ENCODE measurements at regions not wholly inside any gene's neighbourhood (a gene's known extent, or its start where the extent isn't known, plus 50 kb on each side); places are given as distances from the start of the nearest gene placed in this dataset.

- no peaks in the 10 kb centered on the region for H3K4me1 ChIP-seq (ENCODE audit: control insufficient read depth in 2 of 2, insufficient read depth in 2 of 2, low read length in 2 of 2)
Measured at GRCh38 chr7:33762151-33762910, 143.0 kb upstream of the BMPER start.

GRCh38 chr7:33762911-33763306 lies 142.4 kb upstream of the BMPER start:
- TF ChIP-seq EZH2 (IDR thresholded peaks at IDR 0.05; ENCODE audit: borderline replicate concordance, insufficient read depth, low read depth, low read length, poor library complexity, severe bottlenecking) (no peak), CTCF (IDR thresholded peaks at IDR 0.05) (no peak)
- Histone ChIP-seq H3K79me2 (ENCODE audit: control insufficient read depth, insufficient read depth, low read length) (no peaks in the 10 kb centered on the region), H3K4me3 (ENCODE audit: control extremely low read depth in 1 of 5, extremely low read depth in 1 of 5, insufficient read depth in 1 of 5, low read depth in 2 of 5, low read length in 4 of 5) (no peak overlapping the region), H3K9me3 (ENCODE audit: control extremely low read depth in 1 of 3, control insufficient read depth in 2 of 3, insufficient read depth in 1 of 3, low read length in 2 of 3) (no peaks in the 10 kb centered on the region), H3K4me2 (replicated peaks; ENCODE audit: low read depth, low read length, poor library complexity, severe bottlenecking) (no peak overlapping the region), H4K20me1 (ENCODE audit: control insufficient read depth, insufficient read depth, low read length, poor library complexity, severe bottlenecking) (no peaks in the 10 kb centered on the region), H3K9ac (ENCODE audit: low read length) (no peak overlapping the region), H3K27me3 (replicated peaks in 1 of 4; ENCODE audit: control extremely low read depth in 1 of 4, control insufficient read depth in 3 of 4, insufficient read depth in 4 of 4, low read length in 3 of 4) (no peaks in the 10 kb centered on the region), H2AFZ (ENCODE audit: insufficient read depth, low read depth, low read length, poor library complexity, severe bottlenecking) (no peak overlapping the region), H3K4me1 (ENCODE audit: control insufficient read depth in 2 of 2, insufficient read depth in 2 of 2, low read length in 2 of 2) (no peaks in the 10 kb centered on the region), H3K36me3 (replicated peaks in 1 of 2; ENCODE audit: control extremely low read depth in 1 of 2, control insufficient read depth in 1 of 2, extremely low read depth in 1 of 2, insufficient read depth in 2 of 2, low read length in 1 of 2) (no peaks in the 10 kb centered on the region), H3K27ac (ENCODE audit: low read length in 2 of 2) (no peak overlapping the region)
- CTCF ChIA-PET, result no interaction called here
- no CpG with 5 or more reads among the region's 3 CpGs for WGBS (ENCODE audit: insufficient coverage)
- Mint-ChIP-seq H3K9me3 (ENCODE audit: insufficient read depth) (no peaks in the 10 kb centered on the region), H3K4me3 (no peak overlapping the region), H3K27me3 (no peaks in the 10 kb centered on the region), H3K4me1 (no peaks in the 10 kb centered on the region), H3K27ac (no peak overlapping the region)
- intact Hi-C loops (cut with micrococcal nuclease), result no loop called here
- POLR2A ChIA-PET, result no interaction called here
- ATAC-seq (ENCODE audit: low read depth), result no peak
- no peak for DNase-seq

More at GRCh38 chr7:33762151-33762910, 143.0 kb upstream of the BMPER start:
- H3K4me2 ChIP-seq (replicated peaks; ENCODE audit: low read depth, low read length, poor library complexity, severe bottlenecking), result no peak overlapping the region
- Mint-ChIP-seq H3K4me1 (no peaks in the 10 kb centered on the region), H3K27ac (no peak overlapping the region), H3K9me3 (ENCODE audit: insufficient read depth) (no peaks in the 10 kb centered on the region), H3K27me3 (no peaks in the 10 kb centered on the region), H3K4me3 (no peak overlapping the region)
- no peak overlapping the region for H3K9ac ChIP-seq (ENCODE audit: low read length)
- H4K20me1 ChIP-seq (ENCODE audit: control insufficient read depth, insufficient read depth, low read length, poor library complexity, severe bottlenecking), result no peaks in the 10 kb centered on the region
- 75% methylated on average over 3 of the region's 6 CpGs for WGBS (ENCODE audit: insufficient coverage)
- no peak for DNase-seq
- no peak overlapping the region for H3K4me3 ChIP-seq (ENCODE audit: control extremely low read depth in 1 of 5, extremely low read depth in 1 of 5, insufficient read depth in 1 of 5, low read depth in 2 of 5, low read length in 4 of 5)
- TF ChIP-seq CTCF (IDR thresholded peaks at IDR 0.05), result no peak
- no peak for TF ChIP-seq EZH2 (IDR thresholded peaks at IDR 0.05; ENCODE audit: borderline replicate concordance, insufficient read depth, low read depth, low read length, poor library complexity, severe bottlenecking)
- H3K27me3 ChIP-seq (replicated peaks in 1 of 4; ENCODE audit: control extremely low read depth in 1 of 4, control insufficient read depth in 3 of 4, insufficient read depth in 4 of 4, low read length in 3 of 4), result no peaks in the 10 kb centered on the region
- ATAC-seq (ENCODE audit: low read depth), result no peak
- intact Hi-C loops (cut with micrococcal nuclease), result no loop called here
- H3K36me3 ChIP-seq (replicated peaks in 1 of 2; ENCODE audit: control extremely low read depth in 1 of 2, control insufficient read depth in 1 of 2, extremely low read depth in 1 of 2, insufficient read depth in 2 of 2, low read length in 1 of 2), result no peaks in the 10 kb centered on the region
- H3K27ac ChIP-seq (ENCODE audit: low read length in 2 of 2), result no peak overlapping the region
- ChIA-PET POLR2A (no interaction called here), CTCF (no interaction called here)
- H3K79me2 ChIP-seq (ENCODE audit: control insufficient read depth, insufficient read depth, low read length), result no peaks in the 10 kb centered on the region
- no peaks in the 10 kb centered on the region for H3K9me3 ChIP-seq (ENCODE audit: control extremely low read depth in 1 of 3, control insufficient read depth in 2 of 3, insufficient read depth in 1 of 3, low read length in 2 of 3)
- no peak overlapping the region for H2AFZ ChIP-seq (ENCODE audit: insufficient read depth, low read depth, low read length, poor library complexity, severe bottlenecking)
